Panc1 (cell line): ENCODE measurements at regions not wholly inside any gene's neighbourhood (a gene's known extent, or its start where the extent isn't known, plus 50 kb on each side); places are given as distances from the start of the nearest gene placed in this dataset.

ENCODE experiments used
- ATAC-seq: fragments of 200-7000 bp; cut with Tn5 transposase; 2 replicates; pipeline ENCODE4 v1.9.1; 2020; ENCODE audit warnings: mild to moderate bottlenecking, moderate library complexity
- BruUV-seq: library from RNA; stranded (reverse); fragments of 400-500 nt; replicated peaks from 2 replicates; lab custom pipeline; 2021; lab: Mats Ljungman, UMichigan
- CTCF ChIA-PET: fragments of 300-600 bp; sonication (Branson Sonifier 250); formaldehyde crosslinking; loops from one replicate; lab custom pipeline; 2022; ENCODE audit warnings: antibody characterized with exemption; lab: Charles Lee
- POLR2A ChIA-PET: fragments of 300-600 bp; sonication (Branson Sonifier 250); formaldehyde crosslinking; loops from one replicate; lab custom pipeline; 2022; ENCODE audit warnings: antibody characterized with exemption; lab: Charles Lee
- DNase-seq: peaks from one replicate; pipeline ENCODE4 v3.0.0-alpha.2; 2010; ENCODE audit warnings: low read depth, low spot score
- H3K27ac ChIP-seq: 2 replicates; pipeline ENCODE4 v1.5.1; 2011; ENCODE audit warnings: mild to moderate bottlenecking, low read length, inconsistent platforms
- H3K27me3 ChIP-seq: fragments of 200-500 bp; sonication (Bioruptor generic); 2 replicates; pipeline ENCODE4 v1.6.0; 2014; ENCODE audit warnings: low read length, inconsistent platforms; ENCODE audit not compliant: control insufficient read depth, insufficient read depth
- H3K36me3 ChIP-seq: fragments of 200-500 bp; sonication (Bioruptor generic); 2 replicates; pipeline ENCODE4 v1.5.1; 2014; ENCODE audit warnings: inconsistent platforms, mild to moderate bottlenecking, low read length, moderate library complexity; ENCODE audit not compliant: control insufficient read depth, insufficient read depth
- H3K4me1 ChIP-seq: 2 replicates; pipeline ENCODE4 v1.5.1; 2011; ENCODE audit warnings: inconsistent platforms, mild to moderate bottlenecking, low read length, moderate library complexity; ENCODE audit not compliant: control insufficient read depth, insufficient read depth
- H3K4me3 ChIP-seq, 2 experiments: 2 replicates each; pipeline ENCODE4 v1.5.1; 2011 to 2012; ENCODE audit warnings: low read depth in 2 of 2, low read length in 2 of 2, mild to moderate bottlenecking in 2 of 2, inconsistent platforms in 1 of 2, moderate library complexity in 1 of 2
- H3K9me3 ChIP-seq: fragments of 200-500 bp; sonication (Bioruptor generic); 2 replicates; pipeline ENCODE4 v1.5.1; 2014; ENCODE audit warnings: low read depth, mild to moderate bottlenecking, inconsistent platforms, low read length, moderate library complexity; ENCODE audit not compliant: control insufficient read depth, insufficient read depth
- POLR2AphosphoS5 ChIP-seq: IDR thresholded peaks from 2 replicates; pipeline ENCODE4 v1.6.1; 2012; ENCODE audit warnings: mild to moderate bottlenecking, low read depth, low read length, moderate library complexity
- SIN3A ChIP-seq: IDR thresholded peaks from 2 replicates; pipeline ENCODE4 v1.6.1; 2012; ENCODE audit warnings: low read depth, mild to moderate bottlenecking, low read length, moderate library complexity, borderline replicate concordance; ENCODE audit not compliant: insufficient read depth
- TCF7L2 ChIP-seq: IDR thresholded peaks from 2 replicates; pipeline ENCODE4 v1.6.1; 2011; ENCODE audit warnings: mild to moderate bottlenecking, low read depth, low read length, inconsistent platforms
- in situ Hi-C: cut with HindIII; loops from 2 replicates; pipeline ENCODE4 v1.10.0; 2016; ENCODE audit warnings: low sequenced_read_pairs, low pct_unique_long_range_greater_than_20kb
- intact Hi-C: fragments of 100-400 bp; cut with micrococcal nuclease; formaldehyde crosslinking; loops from one replicate; pipeline ENCODE4 v1.10.0; 2022; ENCODE audit not compliant: unreplicated experiment
- TF ChIP-seq, protein P1 (sequence below), 2 experiments: IDR thresholded peaks; 2 replicates each; pipeline ENCODE4 v1.6.1; 2011 to 2012; ENCODE audit warnings: low read depth in 2 of 2, control low read depth in 1 of 2, low read length in 1 of 2, mild to moderate bottlenecking in 1 of 2, moderate library complexity in 1 of 2; ENCODE audit not compliant: insufficient read depth in 1 of 2
- TF ChIP-seq, protein P2 (sequence below): fragments of 450-650 bp; IDR thresholded peaks from 2 replicates; pipeline ENCODE4 v1.5.1; 2017; ENCODE audit warnings: mild to moderate bottlenecking

DNA sequence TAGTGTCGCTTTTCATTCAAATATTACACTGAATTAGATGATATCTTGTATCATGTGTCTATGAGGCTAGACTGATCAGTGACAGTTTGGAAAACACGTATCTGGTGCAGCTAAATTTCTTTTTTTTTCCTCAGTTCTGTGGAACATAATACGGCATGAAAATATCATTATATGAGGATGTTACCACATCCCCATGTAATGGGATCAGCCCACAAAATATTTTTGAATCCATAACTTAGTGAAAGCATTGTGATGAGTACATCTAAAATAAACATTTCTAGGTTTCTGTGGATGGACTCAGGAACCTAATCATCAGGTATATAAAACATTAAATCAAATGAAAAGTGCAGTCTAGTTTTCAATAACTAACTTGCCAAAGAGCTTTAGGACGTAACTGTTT is 356.3 kb downstream of the USP25 start:
- DNase-seq, result no peak
- H3K27ac ChIP-seq, result no peak overlapping the region
- no peak overlapping the region for H3K4me3 ChIP-seq
- in situ Hi-C loops (no loop called here), intact Hi-C loops (no loop called here)
- no peaks in the 10 kb centered on the region for H3K27me3 ChIP-seq
- H3K9me3 ChIP-seq, result no peaks in the 10 kb centered on the region
- ATAC-seq, result no peak
- BruUV-seq, result no TSS peak
- no peaks in the 10 kb centered on the region for H3K36me3 ChIP-seq
- CTCF ChIA-PET, result no interaction called here
- no peaks in the 10 kb centered on the region for H3K4me1 ChIP-seq
- POLR2A ChIA-PET, result no interaction called here
- TF ChIP-seq SIN3A (no peak), TCF7L2 (no peak), POLR2AphosphoS5 (no peak)
- TF ChIP-seq, protein P1, sequence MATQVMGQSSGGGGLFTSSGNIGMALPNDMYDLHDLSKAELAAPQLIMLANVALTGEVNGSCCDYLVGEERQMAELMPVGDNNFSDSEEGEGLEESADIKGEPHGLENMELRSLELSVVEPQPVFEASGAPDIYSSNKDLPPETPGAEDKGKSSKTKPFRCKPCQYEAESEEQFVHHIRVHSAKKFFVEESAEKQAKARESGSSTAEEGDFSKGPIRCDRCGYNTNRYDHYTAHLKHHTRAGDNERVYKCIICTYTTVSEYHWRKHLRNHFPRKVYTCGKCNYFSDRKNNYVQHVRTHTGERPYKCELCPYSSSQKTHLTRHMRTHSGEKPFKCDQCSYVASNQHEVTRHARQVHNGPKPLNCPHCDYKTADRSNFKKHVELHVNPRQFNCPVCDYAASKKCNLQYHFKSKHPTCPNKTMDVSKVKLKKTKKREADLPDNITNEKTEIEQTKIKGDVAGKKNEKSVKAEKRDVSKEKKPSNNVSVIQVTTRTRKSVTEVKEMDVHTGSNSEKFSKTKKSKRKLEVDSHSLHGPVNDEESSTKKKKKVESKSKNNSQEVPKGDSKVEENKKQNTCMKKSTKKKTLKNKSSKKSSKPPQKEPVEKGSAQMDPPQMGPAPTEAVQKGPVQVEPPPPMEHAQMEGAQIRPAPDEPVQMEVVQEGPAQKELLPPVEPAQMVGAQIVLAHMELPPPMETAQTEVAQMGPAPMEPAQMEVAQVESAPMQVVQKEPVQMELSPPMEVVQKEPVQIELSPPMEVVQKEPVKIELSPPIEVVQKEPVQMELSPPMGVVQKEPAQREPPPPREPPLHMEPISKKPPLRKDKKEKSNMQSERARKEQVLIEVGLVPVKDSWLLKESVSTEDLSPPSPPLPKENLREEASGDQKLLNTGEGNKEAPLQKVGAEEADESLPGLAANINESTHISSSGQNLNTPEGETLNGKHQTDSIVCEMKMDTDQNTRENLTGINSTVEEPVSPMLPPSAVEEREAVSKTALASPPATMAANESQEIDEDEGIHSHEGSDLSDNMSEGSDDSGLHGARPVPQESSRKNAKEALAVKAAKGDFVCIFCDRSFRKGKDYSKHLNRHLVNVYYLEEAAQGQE (IDR thresholded peaks at IDR 0.05; ENCODE audit: insufficient read depth in 1 of 2, low read depth in 2 of 2, low read length in 1 of 2), result no peak
- TF ChIP-seq, protein P2, sequence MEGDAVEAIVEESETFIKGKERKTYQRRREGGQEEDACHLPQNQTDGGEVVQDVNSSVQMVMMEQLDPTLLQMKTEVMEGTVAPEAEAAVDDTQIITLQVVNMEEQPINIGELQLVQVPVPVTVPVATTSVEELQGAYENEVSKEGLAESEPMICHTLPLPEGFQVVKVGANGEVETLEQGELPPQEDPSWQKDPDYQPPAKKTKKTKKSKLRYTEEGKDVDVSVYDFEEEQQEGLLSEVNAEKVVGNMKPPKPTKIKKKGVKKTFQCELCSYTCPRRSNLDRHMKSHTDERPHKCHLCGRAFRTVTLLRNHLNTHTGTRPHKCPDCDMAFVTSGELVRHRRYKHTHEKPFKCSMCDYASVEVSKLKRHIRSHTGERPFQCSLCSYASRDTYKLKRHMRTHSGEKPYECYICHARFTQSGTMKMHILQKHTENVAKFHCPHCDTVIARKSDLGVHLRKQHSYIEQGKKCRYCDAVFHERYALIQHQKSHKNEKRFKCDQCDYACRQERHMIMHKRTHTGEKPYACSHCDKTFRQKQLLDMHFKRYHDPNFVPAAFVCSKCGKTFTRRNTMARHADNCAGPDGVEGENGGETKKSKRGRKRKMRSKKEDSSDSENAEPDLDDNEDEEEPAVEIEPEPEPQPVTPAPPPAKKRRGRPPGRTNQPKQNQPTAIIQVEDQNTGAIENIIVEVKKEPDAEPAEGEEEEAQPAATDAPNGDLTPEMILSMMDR, result no peak

- no peaks in the 10 kb centered on the region for H3K36me3 ChIP-seq
- no peaks in the 10 kb centered on the region for H3K9me3 ChIP-seq
- DNase-seq, result no peak
- ChIA-PET CTCF (no interaction called here), POLR2A (no interaction called here)
- no peaks in the 10 kb centered on the region for H3K27me3 ChIP-seq
- BruUV-seq, result no TSS peak
- H3K4me3 ChIP-seq, result no peak overlapping the region
- TF ChIP-seq SIN3A, result no peak
- TF ChIP-seq, protein P1 (IDR thresholded peaks at IDR 0.05; ENCODE audit: insufficient read depth in 1 of 2, low read depth in 2 of 2, low read length in 1 of 2), result no peak
- TF ChIP-seq POLR2AphosphoS5, result no peak
- TF ChIP-seq, protein P2, result no peak
- no peak for TF ChIP-seq TCF7L2
- H3K4me1 ChIP-seq, result no peaks in the 10 kb centered on the region
- H3K27ac ChIP-seq, result no peak overlapping the region
- intact Hi-C loops, result no loop called here
- in situ Hi-C loops, result no loop called here
- ATAC-seq, result no peak
These were observed 357.2 kb downstream of the USP25 start for GRCh38 chr21:16086936-16087335.
